ENCODE measurements at regions not wholly inside any gene's neighbourhood (a gene's known extent, or its start where the extent isn't known, plus 50 kb on each side); places are given as distances from the start of the nearest gene placed in this dataset.

- peaks cover 2 to 4% of the 10 kb centered on the region in 2 experiments; a peak in 3 of 4 replicates for H3K27me3 ChIP-seq (replicated peaks in 1 of 2; ENCODE audit: control insufficient read depth in 2 of 2, insufficient read depth in 2 of 2, low read length in 1 of 2)
- ATAC-seq (no peak), FAIRE-seq (no peak), DNase-seq (ENCODE audit: low read depth, low spot score) (no peak)
- no peak overlapping the region for H2AFZ ChIP-seq (ENCODE audit: control insufficient read depth, low read depth, low read length)
- H4K20me1 ChIP-seq (ENCODE audit: control insufficient read depth, insufficient read depth) = no peaks in the 10 kb centered on the region
- no peak overlapping the region for H3K4me3 ChIP-seq
- ChIA-PET CTCF (no interaction called here), RAD21 (ENCODE audit: unreplicated experiment) (no interaction called here), SMC1A (ENCODE audit: uncharacterized antibody, unreplicated experiment) (no interaction called here), POLR2A (interaction anchor here (0.6 kb wide), 1 partner anchor 12 kb away, joined by 4 read pairs; no protein-coding TSS in a partner anchor)
- intact Hi-C loops (cut with micrococcal nuclease; ENCODE audit: unreplicated experiment) = no loop called here
- H3K27ac ChIP-seq (ENCODE audit: control insufficient read depth, insufficient read depth) = no peak overlapping the region
- no peak overlapping the region for H3K9ac ChIP-seq (ENCODE audit: control insufficient read depth, insufficient read depth, low read length)
- no peak overlapping the region for H3K4me2 ChIP-seq (ENCODE audit: control insufficient read depth, insufficient read depth)
- no TSS peak for BruUV-seq (replicated peaks)
- H3K36me3 ChIP-seq (ENCODE audit: control insufficient read depth in 2 of 2, insufficient read depth in 2 of 2, low read length in 1 of 2) = no peaks in the 10 kb centered on the region
- WGBS (ENCODE audit: insufficient coverage, insufficient replicate concordance, low lambda C conversion rate, missing lambda C conversion rate) = 2% methylated on average over 4 of the region's 4 CpGs
- TF ChIP-seq, protein P1, sequence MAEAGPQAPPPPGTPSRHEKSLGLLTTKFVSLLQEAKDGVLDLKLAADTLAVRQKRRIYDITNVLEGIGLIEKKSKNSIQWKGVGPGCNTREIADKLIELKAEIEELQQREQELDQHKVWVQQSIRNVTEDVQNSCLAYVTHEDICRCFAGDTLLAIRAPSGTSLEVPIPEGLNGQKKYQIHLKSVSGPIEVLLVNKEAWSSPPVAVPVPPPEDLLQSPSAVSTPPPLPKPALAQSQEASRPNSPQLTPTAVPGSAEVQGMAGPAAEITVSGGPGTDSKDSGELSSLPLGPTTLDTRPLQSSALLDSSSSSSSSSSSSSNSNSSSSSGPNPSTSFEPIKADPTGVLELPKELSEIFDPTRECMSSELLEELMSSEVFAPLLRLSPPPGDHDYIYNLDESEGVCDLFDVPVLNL (IDR thresholded peaks at IDR 0.05; ENCODE audit: low read depth, low read length) = no peak
- TF ChIP-seq NFYB (IDR thresholded peaks at IDR 0.05; ENCODE audit: insufficient read depth, low read depth, low read length) (no peak), ZNF622 (IDR thresholded peaks at IDR 0.05) (no peak), POLR2AphosphoS5 (IDR thresholded peaks at IDR 0.05; ENCODE audit: low read length) (no peak), ZBED1 (IDR thresholded peaks at IDR 0.05; ENCODE audit: borderline replicate concordance) (no peak), ESRRA (IDR thresholded peaks at IDR 0.05; ENCODE audit: low read length) (no peak), MXI1 (IDR thresholded peaks at IDR 0.05; ENCODE audit: low read depth, low read length) (no peak), KAT2A (conservative IDR thresholded peaks at IDR 0.05; ENCODE audit: control insufficient read depth, low read depth, low read length) (no peak), SRF (IDR thresholded peaks at IDR 0.05; ENCODE audit: low read depth in 2 of 2, low read length in 2 of 2) (no peak), NFIC (IDR thresholded peaks at IDR 0.05; ENCODE audit: low read depth, low read length) (no peak), RAD21 (IDR thresholded peaks at IDR 0.05; ENCODE audit: insufficient read depth, low read depth, low read length) (no peak), RAD51 (IDR thresholded peaks at IDR 0.05) (no peak), BRCA1 (IDR thresholded peaks at IDR 0.05; ENCODE audit: low read depth, low read length) (no peak), SMARCA5 (IDR thresholded peaks at IDR 0.05) (no peak), RFX5 (IDR thresholded peaks at IDR 0.05; ENCODE audit: low read depth, low read length) (no peak)
- TF ChIP-seq, protein P2, sequence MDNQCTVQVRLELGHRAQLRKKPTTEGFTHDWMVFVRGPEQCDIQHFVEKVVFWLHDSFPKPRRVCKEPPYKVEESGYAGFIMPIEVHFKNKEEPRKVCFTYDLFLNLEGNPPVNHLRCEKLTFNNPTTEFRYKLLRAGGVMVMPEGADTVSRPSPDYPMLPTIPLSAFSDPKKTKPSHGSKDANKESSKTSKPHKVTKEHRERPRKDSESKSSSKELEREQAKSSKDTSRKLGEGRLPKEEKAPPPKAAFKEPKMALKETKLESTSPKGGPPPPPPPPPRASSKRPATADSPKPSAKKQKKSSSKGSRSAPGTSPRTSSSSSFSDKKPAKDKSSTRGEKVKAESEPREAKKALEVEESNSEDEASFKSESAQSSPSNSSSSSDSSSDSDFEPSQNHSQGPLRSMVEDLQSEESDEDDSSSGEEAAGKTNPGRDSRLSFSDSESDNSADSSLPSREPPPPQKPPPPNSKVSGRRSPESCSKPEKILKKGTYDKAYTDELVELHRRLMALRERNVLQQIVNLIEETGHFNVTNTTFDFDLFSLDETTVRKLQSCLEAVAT (IDR thresholded peaks at IDR 0.05) = no peak
- TF ChIP-seq, protein P3, sequence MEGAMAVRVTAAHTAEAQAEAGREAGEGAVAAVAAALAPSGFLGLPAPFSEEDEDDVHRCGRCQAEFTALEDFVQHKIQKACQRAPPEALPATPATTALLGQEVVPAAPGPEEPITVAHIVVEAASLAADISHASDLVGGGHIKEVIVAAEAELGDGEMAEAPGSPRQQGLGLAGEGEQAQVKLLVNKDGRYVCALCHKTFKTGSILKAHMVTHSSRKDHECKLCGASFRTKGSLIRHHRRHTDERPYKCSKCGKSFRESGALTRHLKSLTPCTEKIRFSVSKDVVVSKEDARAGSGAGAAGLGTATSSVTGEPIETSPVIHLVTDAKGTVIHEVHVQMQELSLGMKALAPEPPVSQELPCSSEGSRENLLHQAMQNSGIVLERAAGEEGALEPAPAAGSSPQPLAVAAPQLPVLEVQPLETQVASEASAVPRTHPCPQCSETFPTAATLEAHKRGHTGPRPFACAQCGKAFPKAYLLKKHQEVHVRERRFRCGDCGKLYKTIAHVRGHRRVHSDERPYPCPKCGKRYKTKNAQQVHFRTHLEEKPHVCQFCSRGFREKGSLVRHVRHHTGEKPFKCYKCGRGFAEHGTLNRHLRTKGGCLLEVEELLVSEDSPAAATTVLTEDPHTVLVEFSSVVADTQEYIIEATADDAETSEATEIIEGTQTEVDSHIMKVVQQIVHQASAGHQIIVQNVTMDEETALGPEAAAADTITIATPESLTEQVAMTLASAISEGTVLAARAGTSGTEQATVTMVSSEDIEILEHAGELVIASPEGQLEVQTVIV (IDR thresholded peaks at IDR 0.05; ENCODE audit: borderline replicate concordance, partially characterized antibody) = no peak
- in situ Hi-C loops (cut with MboI) = no loop called here
- no peaks in the 10 kb centered on the region for H3K9me3 ChIP-seq (replicated peaks; ENCODE audit: control insufficient read depth, insufficient read depth, low read length)
- no peaks in the 10 kb centered on the region for H3K4me1 ChIP-seq (ENCODE audit: control insufficient read depth, insufficient read depth, low read length)
- H3K79me2 ChIP-seq (ENCODE audit: control insufficient read depth, insufficient read depth, low read length) = no peaks in the 10 kb centered on the region
These were observed 59.6 kb upstream of the MRPS22 start for GRCh38 chr3:139284221-139284620.

Measured in GM12878 (cell line).